IPS DF 6.9 (cell line): ENCODE measurements at regions not wholly inside any gene's neighbourhood (a gene's known extent, or its start where the extent isn't known, plus 50 kb on each side); places are given as distances from the start of the nearest gene placed in this dataset.
A peak's percentile ranks its signal among the peaks of the same experiment; 100 is the strongest.
"Not testable (repeated sequence)": the region's sequence is repeated elsewhere in the genome, so short reads cannot be mapped to it uniquely, and the experiment has no call there.

Experiments
- DNase-seq: peaks from one replicate; pipeline ENCODE4 v3.0.0-alpha.2; 2013; ENCODE audit warnings: low read depth, low spot score
- H3K27ac ChIP-seq: one replicate; pipeline ENCODE4 v1.5.1; 2013; ENCODE audit warnings: low read length, control low read depth
- H3K27me3 ChIP-seq: 2 replicates; pipeline ENCODE4 v1.6.1; 2013; ENCODE audit warnings: mild to moderate bottlenecking, low read length; ENCODE audit not compliant: control insufficient read depth, insufficient read depth
- H3K36me3 ChIP-seq: 2 replicates; pipeline ENCODE4 v1.6.1; 2013; ENCODE audit warnings: low read length; ENCODE audit not compliant: control insufficient read depth, insufficient read depth
- H3K4me1 ChIP-seq: 2 replicates; pipeline ENCODE4 v1.6.1; 2013; ENCODE audit warnings: low read length; ENCODE audit not compliant: control insufficient read depth, insufficient read depth
- H3K4me3 ChIP-seq: 2 replicates; pipeline ENCODE4 v1.5.1; 2013; ENCODE audit warnings: mild to moderate bottlenecking, low read length
- H3K9me3 ChIP-seq: 2 replicates; pipeline ENCODE4 v1.6.1; 2013; ENCODE audit warnings: low read length, inconsistent platforms; ENCODE audit not compliant: control insufficient read depth, insufficient read depth
- WGBS: extraction: QIAGEN DNeasy Blood & Tissue Kit; methylation state at CpG from one replicate; pipeline ENCODE4 v1.1.7; 2013; ENCODE audit warnings: mixed read lengths, missing lambda C conversion rate; ENCODE audit not compliant: insufficient read length, insufficient coverage; 5-methylcytosine and 5-hydroxymethylcytosine counted together

DNA sequence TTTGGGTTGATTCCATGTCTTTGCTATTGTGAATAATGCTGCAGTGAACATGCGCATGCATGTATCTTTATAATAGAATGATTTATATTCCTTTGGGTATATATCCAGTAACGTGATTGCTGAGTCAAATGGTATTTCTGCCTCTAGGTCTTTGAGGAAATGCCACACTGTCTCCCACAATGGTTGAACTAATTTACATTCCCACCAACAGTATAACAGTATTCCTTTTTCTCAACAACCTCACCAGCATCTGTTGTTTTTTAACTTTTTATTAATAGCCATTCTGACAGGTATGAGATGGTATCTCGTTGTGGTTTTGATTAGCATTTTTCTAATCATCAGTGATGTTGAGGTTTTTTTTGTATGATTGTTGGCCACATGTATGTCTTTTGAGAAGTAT is 133.6 kb downstream of the GPR85 start:
- H3K27me3 ChIP-seq, DNase-seq, H3K27ac ChIP-seq, H3K9me3 ChIP-seq, H3K4me1 ChIP-seq, H3K4me3 ChIP-seq, H3K36me3 ChIP-seq: not testable (repeated sequence)
- no CpG with 5 or more reads among the region's 3 CpGs for WGBS

DNA sequence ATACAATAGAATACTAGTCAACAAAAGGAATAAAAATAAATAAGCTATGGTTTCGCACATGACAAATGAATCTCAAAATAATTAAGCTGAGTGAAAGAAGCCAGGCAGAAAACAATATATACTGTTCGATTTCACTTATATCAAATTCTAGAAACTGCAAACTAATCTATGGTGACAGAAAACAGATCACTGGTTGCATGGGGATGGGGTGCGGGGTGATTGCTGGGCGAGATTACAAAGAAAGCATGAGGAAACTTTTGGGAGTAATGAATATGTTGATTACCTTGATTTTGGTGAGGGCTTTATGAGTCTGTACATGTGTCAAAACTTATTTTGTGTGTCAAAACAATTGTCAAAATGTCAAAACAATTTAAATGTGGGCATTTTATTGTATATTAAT is 135.6 kb downstream of the GPR85 start:
- no peak overlapping the region for H3K27ac ChIP-seq
- no CpG with 5 or more reads among the region's 4 CpGs for WGBS
- no peaks in the 10 kb centered on the region for H3K36me3 ChIP-seq
- DNase-seq = no peak
- H3K4me3 ChIP-seq = no peak overlapping the region
- no peaks in the 10 kb centered on the region for H3K4me1 ChIP-seq
- no peaks in the 10 kb centered on the region for H3K27me3 ChIP-seq
- no peaks in the 10 kb centered on the region for H3K9me3 ChIP-seq

DNA sequence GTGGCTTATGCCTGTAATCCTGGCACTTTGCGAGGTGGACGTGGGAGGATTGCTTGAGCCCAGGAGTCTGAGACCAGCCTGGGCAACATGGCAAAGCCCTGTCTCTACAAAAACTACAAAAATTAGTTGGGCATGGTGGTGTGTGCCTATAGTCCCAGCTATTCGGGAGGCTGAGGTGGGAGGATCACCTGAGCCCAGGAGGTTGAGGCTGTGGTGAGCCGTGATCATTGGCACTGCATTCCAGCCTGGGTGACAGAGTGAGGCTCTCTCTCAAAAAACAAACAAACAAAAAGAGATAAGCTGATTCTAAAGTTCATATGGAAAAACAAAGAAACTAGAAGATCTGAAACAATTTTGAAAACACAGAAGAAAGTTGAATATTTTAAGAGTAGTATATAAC is 136.9 kb downstream of the GPR85 start:
- DNase-seq, H3K4me1 ChIP-seq, H3K4me3 ChIP-seq, H3K27ac ChIP-seq, H3K27me3 ChIP-seq, H3K36me3 ChIP-seq, H3K9me3 ChIP-seq: not testable (repeated sequence)
- no CpG with 5 or more reads among the region's 4 CpGs for WGBS

DNA sequence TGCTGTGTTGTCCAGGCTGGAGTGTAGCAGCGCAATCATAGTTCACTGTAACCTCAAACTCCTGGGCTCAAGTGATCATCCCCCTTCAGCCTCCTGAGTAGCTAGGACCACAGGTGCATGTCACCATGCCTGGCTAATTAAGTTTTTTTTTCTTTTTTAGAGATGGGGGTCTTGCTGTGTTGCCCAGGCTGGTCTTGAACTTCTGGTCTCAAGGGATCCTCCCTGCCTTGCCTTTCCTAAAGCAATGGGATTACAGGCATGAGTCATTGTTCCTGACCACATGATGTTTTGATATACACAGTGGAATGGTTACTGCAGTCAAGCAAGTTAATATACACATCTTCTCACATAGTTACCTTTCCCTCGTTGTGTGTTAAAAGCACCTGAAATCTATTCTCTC is 140.3 kb downstream of the GPR85 start:
- DNase-seq = no peak
- Histone ChIP-seq H3K36me3 (no peaks in the 10 kb centered on the region), H3K9me3 (no peaks in the 10 kb centered on the region), H3K27ac (no peak overlapping the region), H3K27me3 (no peaks in the 10 kb centered on the region), H3K4me1 (no peaks in the 10 kb centered on the region), H3K4me3 (no peak overlapping the region)
- no CpG with 5 or more reads among the region's 2 CpGs for WGBS

DNA sequence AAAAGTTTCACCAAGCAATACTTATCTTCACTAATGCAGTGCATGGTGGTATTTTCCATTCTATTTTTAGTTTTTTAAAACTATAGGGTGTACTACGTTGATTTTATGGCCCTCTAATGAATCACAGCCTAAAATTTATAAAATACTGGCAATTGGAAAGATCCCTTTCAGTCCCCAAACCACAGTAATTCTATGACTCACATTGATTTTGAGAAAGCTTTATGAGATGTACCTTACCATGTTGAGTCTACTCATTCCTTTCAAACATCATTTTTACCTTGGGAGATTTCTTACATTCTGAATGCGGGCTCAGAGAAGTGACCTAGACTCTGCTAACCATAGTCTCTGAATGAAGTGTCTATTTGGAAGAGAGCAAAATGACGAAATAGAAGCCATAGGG is 141.6 kb downstream of the GPR85 start:
- no CpG with 5 or more reads among the region's 3 CpGs for WGBS

DNA sequence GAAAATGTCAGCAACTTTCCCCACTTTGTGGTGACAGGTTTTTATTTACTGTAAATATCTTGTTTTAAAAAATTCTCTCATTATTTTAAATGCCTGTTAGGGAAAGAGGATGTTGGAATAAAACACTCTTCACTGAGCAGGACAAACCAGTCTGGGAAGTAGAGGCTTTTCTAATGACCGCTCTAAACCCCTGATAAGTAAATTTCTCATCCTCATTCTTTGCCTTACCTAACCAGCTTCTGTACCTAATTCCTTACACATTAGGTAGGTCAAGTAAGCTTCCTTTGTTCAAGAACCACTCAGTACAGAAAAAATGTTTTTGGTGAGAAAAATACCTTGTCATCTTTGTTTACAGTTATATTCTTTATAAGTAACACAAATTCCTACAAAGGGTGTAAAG is 143.6 kb downstream of the GPR85 start:
- Histone ChIP-seq H3K36me3 (no peaks in the 10 kb centered on the region), H3K27me3 (no peaks in the 10 kb centered on the region), H3K27ac (no peak overlapping the region), H3K4me3 (no peak overlapping the region), H3K9me3 (no peaks in the 10 kb centered on the region), H3K4me1 (no peaks in the 10 kb centered on the region)
- no peak for DNase-seq
- no CpG with 5 or more reads among the region's 1 CpG for WGBS

More for the DNA sequence above, 141.6 kb downstream of the GPR85 start:
- no peaks in the 10 kb centered on the region for H3K27me3 ChIP-seq
- no peak for DNase-seq
- no peak overlapping the region for H3K27ac ChIP-seq
- no peaks in the 10 kb centered on the region for H3K36me3 ChIP-seq
- H3K4me3 ChIP-seq = no peak overlapping the region
- H3K4me1 ChIP-seq = no peaks in the 10 kb centered on the region
- no peaks in the 10 kb centered on the region for H3K9me3 ChIP-seq

DNA sequence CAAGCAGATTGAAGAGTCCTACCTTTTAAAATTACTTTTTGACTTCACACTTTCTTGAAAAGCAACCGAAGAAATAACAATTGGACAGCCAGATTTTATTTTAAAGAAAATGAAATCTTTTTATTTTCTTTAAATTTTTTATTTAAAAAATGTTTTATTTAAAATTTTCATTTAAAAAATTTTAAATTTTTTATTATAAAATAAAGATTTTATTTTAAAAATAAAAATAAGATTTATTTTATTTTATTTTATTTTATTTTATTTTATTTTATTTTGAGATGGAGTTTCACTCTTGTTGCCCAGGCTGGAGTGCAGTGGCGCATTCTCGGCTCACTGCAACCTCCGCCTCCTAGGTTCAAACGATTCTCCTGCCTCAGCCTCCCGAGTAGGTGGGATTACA is 144.5 kb downstream of the GPR85 start:
- H3K27ac ChIP-seq, H3K9me3 ChIP-seq, DNase-seq, H3K27me3 ChIP-seq, H3K36me3 ChIP-seq, H3K4me3 ChIP-seq, H3K4me1 ChIP-seq: not testable (repeated sequence)
- WGBS = no CpG with 5 or more reads among the region's 6 CpGs

DNA sequence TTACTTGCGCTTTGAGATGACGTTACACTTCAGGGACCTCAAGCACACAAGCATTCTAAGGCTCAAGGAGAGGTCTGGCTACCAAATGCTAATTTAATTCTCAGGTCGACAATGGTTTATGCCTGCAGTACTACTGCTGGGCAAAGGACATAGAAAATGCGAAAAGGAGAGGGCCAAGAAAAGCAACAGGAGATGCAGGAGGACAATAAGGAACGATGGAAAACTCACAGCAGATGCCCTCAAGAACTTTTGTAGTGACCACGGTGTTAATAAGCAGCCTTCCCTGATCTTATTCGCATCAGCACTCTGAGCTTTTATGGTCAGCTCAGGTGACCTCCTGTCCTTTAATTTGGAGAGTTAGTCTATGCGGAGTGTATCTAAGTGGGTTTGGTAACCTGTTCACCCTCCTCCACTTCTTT is 146.3 kb downstream of the GPR85 start:
- H3K4me3 ChIP-seq = peak overlapping the region; percentile 42; the same call in 1 of the 2 replicates
- H3K27ac ChIP-seq = no peak overlapping the region
- no peaks in the 10 kb centered on the region for H3K9me3 ChIP-seq
- no CpG with 5 or more reads among the region's 8 CpGs for WGBS
- H3K36me3 ChIP-seq = no peaks in the 10 kb centered on the region
- no peaks in the 10 kb centered on the region for H3K4me1 ChIP-seq
- DNase-seq = no peak
- H3K27me3 ChIP-seq = no peaks in the 10 kb centered on the region

DNA sequence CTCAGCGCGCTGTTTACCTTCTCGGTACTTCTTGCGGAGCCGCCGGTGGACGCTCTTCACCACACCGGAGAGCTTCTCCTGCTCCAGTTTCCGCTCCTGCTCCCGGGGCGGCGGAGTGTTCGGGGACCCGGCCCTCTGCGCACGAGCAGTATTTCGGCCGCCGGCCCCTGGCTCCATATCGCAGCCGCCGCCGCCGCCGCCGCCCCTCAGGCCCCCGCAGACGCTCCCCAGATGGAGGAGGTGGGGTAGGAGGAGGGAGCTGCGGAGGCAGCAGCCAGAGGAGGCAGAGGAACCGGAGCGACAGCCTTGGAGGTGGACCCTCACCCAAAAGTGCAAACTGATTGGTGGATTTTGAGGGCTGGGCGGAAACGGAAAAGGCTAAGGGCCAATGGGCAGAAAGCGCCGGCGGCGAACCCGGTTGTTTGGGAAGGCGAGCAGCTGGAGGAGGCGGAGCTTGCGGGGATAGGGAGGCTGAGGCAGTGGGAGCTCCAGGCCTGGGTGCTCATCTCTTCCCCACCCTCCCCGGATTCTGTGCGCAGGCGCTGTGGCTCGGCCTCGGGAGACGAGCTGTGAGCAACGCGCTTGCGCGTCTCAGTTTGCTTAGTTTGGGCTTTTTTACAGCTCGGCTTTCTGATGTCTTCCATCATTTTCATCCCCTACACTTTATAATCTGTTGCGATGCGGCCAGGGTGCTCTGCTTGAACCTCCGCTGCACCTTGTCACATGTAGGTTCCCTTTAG is 146.9 kb downstream of the GPR85 start:
- Histone ChIP-seq H3K27me3 (no peaks in the 10 kb centered on the region), H3K36me3 (no peaks in the 10 kb centered on the region), H3K9me3 (no peaks in the 10 kb centered on the region), H3K4me3 (peak overlapping the region; percentile 54; the same call in 1 of the 2 replicates), H3K27ac (no peak overlapping the region), H3K4me1 (no peaks in the 10 kb centered on the region)
- WGBS = no CpG with 5 or more reads among the region's 55 CpGs
- DNase-seq = peak; percentile 97

DNA sequence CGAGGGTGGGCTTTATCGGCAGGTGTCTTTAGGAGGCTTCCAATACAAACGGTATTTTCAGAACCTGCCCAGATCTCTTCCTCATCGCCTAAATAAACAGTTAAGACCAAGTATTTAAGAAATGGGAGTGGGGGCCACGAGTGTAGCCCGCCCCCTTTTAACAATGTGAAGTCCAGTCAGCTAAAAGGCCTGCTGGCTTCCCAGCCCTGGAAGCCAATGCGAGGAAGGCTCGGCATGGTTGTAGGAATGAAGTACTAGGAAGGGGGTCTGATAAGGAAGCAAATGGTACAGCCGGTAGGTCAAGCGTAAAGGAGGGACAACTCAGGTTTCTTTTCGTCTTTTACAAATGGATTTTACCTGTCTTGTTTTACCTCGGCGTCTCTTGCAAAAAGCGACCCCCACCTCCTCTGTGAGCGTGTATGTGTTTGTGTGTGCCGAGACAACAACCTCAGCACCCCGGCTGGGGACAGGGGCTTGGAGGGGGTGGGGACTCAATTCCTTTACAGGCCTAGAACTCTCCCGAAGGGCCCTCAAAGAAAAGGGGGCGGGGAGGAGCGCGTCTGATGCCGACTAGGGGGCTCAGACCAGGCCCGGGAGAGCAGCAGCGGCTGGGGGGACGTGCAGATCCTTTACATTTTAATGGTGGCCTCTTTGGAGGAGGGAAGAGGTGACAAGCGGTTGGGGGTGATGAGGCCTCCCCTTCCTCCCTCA is 147.6 kb downstream of the GPR85 start:
- no peaks in the 10 kb centered on the region for H3K27me3 ChIP-seq
- no peak overlapping the region for H3K27ac ChIP-seq
- no peaks in the 10 kb centered on the region for H3K4me1 ChIP-seq
- H3K36me3 ChIP-seq = no peaks in the 10 kb centered on the region
- peak overlapping the region; percentile 54; the same call in 1 of the 2 replicates for H3K4me3 ChIP-seq
- no CpG with 5 or more reads among the region's 26 CpGs for WGBS
- DNase-seq = peak; percentile 5
- no peaks in the 10 kb centered on the region for H3K9me3 ChIP-seq
